Mammary epithelial cell (primary cell): ENCODE measurements at regions not wholly inside any gene's neighbourhood (a gene's known extent, or its start where the extent isn't known, plus 50 kb on each side); places are given as distances from the start of the nearest gene placed in this dataset.

Experiments
- EZH2 ChIP-seq: IDR thresholded peaks from 2 replicates; pipeline ENCODE4 v1.6.1; 2012; ENCODE audit warnings: low read length, inconsistent platforms, borderline replicate concordance
- TF ChIP-seq, protein P1 (sequence below), 2 donors: IDR thresholded peaks in 1 of 2; conservative IDR thresholded peaks in 1 of 2; 2 replicates each; pipeline ENCODE4 v1.5.1; 2011 to 2012; ENCODE audit warnings: inconsistent platforms in 2 of 2, low read length in 2 of 2, mild to moderate bottlenecking in 2 of 2, control low read depth in 1 of 2, low read depth in 1 of 2; ENCODE audit not compliant: insufficient read depth in 1 of 2; ENCODE audit errors: extremely low read depth in 1 of 2

DNA sequence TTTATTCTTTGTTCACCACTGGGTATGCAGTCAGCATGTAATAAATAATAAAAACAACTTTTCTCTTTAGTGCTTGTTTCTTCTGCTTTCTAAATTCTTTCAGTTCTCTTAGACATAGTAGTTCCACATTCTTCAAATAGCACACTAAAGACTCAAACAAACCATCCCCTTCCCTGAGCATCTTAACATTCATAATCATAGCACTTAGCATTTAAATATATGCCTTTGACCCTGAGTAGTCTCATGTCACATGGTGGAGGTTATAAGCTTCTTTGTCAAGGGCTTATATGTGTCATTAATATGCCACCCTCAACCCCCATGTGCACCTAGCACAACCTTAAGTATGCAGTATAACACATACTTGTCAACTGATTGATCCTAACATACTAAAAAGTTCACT lies 212.7 kb downstream of the PHLDA1 start:
- TF ChIP-seq EZH2: no peak
- TF ChIP-seq, protein P1, sequence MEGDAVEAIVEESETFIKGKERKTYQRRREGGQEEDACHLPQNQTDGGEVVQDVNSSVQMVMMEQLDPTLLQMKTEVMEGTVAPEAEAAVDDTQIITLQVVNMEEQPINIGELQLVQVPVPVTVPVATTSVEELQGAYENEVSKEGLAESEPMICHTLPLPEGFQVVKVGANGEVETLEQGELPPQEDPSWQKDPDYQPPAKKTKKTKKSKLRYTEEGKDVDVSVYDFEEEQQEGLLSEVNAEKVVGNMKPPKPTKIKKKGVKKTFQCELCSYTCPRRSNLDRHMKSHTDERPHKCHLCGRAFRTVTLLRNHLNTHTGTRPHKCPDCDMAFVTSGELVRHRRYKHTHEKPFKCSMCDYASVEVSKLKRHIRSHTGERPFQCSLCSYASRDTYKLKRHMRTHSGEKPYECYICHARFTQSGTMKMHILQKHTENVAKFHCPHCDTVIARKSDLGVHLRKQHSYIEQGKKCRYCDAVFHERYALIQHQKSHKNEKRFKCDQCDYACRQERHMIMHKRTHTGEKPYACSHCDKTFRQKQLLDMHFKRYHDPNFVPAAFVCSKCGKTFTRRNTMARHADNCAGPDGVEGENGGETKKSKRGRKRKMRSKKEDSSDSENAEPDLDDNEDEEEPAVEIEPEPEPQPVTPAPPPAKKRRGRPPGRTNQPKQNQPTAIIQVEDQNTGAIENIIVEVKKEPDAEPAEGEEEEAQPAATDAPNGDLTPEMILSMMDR (conservative IDR thresholded peaks at IDR 0.05 in 1 of 2, IDR thresholded peaks at IDR 0.05 in 1 of 2; ENCODE audit: extremely low read depth in 1 of 2, insufficient read depth in 1 of 2, low read depth in 1 of 2, low read length in 2 of 2): no peak
